Mucosa of rectum (tissue), 2 donors: ENCODE measurements at regions not wholly inside any gene's neighbourhood (a gene's known extent, or its start where the extent isn't known, plus 50 kb on each side); places are given as distances from the start of the nearest gene placed in this dataset.

ENCODE experiments used
- H3K27ac ChIP-seq, 2 donors: one replicate each; pipeline ENCODE4 v1.7.0; 2013; ENCODE audit warnings: inconsistent platforms in 2 of 2, low read depth in 2 of 2, low read length in 2 of 2
- H3K27me3 ChIP-seq, 2 donors: one replicate each; pipeline ENCODE4 v1.7.0; 2013; ENCODE audit warnings: low read length in 2 of 2; ENCODE audit not compliant: control insufficient read depth in 2 of 2, insufficient read depth in 2 of 2
- H3K36me3 ChIP-seq, 2 donors: one replicate each; pipeline ENCODE4 v1.7.0; 2013; ENCODE audit warnings: low read length in 2 of 2; ENCODE audit not compliant: control insufficient read depth in 2 of 2, insufficient read depth in 2 of 2
- H3K4me1 ChIP-seq, 2 donors: one replicate each; pipeline ENCODE4 v1.7.0; 2013; ENCODE audit warnings: low read length in 2 of 2, mild to moderate bottlenecking in 1 of 2; ENCODE audit not compliant: control insufficient read depth in 2 of 2, insufficient read depth in 2 of 2
- H3K4me3 ChIP-seq, 2 donors: one replicate each; pipeline ENCODE4 v1.7.0; 2013; ENCODE audit warnings: low read length in 2 of 2
- H3K9ac ChIP-seq, 2 donors: one replicate each; pipeline ENCODE4 v1.7.0; 2013; ENCODE audit warnings: low read length in 2 of 2, low read depth in 1 of 2, mild to moderate bottlenecking in 1 of 2
- H3K9me3 ChIP-seq, 2 donors: one replicate each; pipeline ENCODE4 v1.7.0; 2013; ENCODE audit warnings: low read length in 2 of 2; ENCODE audit not compliant: control insufficient read depth in 2 of 2
- donor health status: healthy.
- donor health status: Normal muscosa, but diverticular disease.

DNA sequence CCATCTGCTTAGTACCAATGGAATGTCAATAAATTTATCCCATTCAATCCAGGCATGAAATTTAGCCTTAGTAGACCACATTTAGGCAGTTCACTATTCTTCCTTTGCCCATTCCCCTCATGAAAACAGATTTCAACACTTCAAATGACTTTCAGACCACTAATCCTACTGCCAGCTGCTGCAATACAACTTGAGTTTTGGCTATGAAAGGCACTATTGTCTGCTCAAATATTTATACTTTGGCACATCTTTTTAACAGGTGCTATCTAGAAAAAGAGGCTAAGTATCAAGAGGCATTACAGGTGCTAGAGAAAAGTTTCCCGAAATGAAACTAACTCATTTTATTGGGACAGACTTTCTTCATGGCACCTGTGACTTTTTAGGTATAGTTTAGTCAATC is 499.8 kb downstream of the C12orf50 start:
- H3K9ac ChIP-seq, result no peak overlapping the region
- H3K27me3 ChIP-seq, result no peaks in the 10 kb centered on the region
- H3K36me3 ChIP-seq, result no peaks in the 10 kb centered on the region
- no peak overlapping the region for H3K27ac ChIP-seq
- H3K9me3 ChIP-seq, result no peaks in the 10 kb centered on the region
- no peak overlapping the region for H3K4me3 ChIP-seq
- no peaks in the 10 kb centered on the region for H3K4me1 ChIP-seq

DNA sequence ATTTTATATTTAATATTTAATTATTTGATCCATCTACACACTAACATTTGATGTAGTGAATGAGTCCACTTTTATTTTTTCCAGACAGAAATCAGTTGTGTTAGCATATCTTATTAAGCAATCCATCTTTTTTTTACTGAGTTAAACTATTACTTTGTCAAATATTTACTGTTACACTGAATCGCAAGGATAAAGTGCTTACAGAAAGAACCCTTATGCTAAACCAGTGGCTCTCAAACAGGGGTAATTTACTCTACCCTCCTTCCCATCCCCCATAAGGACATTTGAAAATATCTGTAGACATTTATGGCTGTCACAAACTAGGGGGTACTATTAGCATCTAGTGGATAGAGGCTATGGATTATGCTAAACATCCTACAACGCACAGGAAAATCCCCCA is 508.2 kb downstream of the C12orf50 start:
- no peak overlapping the region for H3K9ac ChIP-seq

DNA sequence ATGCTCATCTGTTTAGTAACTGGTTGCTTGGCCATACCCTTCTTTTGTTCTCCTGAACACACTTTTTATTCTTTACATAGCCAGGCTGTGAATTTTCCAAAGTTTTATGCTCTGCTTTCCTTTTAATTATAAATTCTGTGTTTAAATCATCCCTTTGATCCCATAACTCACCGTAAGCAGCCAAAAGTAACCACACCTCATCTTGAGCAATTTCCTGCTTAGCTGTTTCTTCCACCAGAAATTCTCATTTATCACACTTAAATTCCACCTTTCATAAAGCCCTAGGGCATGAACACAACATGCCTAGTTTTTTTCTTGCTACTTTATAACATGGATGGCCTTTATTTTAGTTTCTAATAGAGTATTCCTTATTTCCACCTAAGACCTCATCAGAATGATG is 510.7 kb downstream of the C12orf50 start:
- no peak overlapping the region for H3K4me3 ChIP-seq
- no peak overlapping the region for H3K9ac ChIP-seq
- H3K36me3 ChIP-seq, result no peaks in the 10 kb centered on the region
- no peaks in the 10 kb centered on the region for H3K4me1 ChIP-seq
- H3K27me3 ChIP-seq, result no peaks in the 10 kb centered on the region
- H3K9me3 ChIP-seq, result no peaks in the 10 kb centered on the region
- H3K27ac ChIP-seq, result no peak overlapping the region

More for the DNA sequence above, 508.2 kb downstream of the C12orf50 start:
- Histone ChIP-seq H3K4me1 (no peaks in the 10 kb centered on the region), H3K27ac (no peak overlapping the region), H3K4me3 (no peak overlapping the region), H3K36me3 (no peaks in the 10 kb centered on the region), H3K9me3 (no peaks in the 10 kb centered on the region), H3K27me3 (no peaks in the 10 kb centered on the region)

DNA sequence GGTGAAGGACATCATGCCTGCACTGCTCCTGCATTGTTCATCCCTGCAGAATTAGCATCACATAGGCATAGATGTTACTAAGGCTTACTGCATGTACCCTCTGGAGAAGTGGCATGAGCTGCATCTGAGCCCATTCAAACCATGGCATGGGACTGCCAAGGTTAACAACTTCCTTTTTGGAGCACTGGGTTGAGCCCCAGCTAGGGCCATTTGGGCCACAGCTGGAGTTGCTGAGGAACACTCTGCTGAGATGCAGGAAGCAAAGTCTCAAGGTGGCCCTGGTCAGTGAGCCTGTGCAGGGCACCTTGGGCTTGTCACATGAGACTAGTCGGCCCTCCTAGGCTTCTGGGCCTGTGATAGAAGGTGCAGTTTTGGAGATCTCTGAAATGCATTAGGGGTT is 511.2 kb downstream of the C12orf50 start:
- no peaks in the 10 kb centered on the region for H3K36me3 ChIP-seq
- H3K27ac ChIP-seq, result no peak overlapping the region
- no peak overlapping the region for H3K4me3 ChIP-seq
- no peaks in the 10 kb centered on the region for H3K27me3 ChIP-seq
- no peak overlapping the region for H3K9ac ChIP-seq
- H3K4me1 ChIP-seq, result no peaks in the 10 kb centered on the region
- no peaks in the 10 kb centered on the region for H3K9me3 ChIP-seq

DNA sequence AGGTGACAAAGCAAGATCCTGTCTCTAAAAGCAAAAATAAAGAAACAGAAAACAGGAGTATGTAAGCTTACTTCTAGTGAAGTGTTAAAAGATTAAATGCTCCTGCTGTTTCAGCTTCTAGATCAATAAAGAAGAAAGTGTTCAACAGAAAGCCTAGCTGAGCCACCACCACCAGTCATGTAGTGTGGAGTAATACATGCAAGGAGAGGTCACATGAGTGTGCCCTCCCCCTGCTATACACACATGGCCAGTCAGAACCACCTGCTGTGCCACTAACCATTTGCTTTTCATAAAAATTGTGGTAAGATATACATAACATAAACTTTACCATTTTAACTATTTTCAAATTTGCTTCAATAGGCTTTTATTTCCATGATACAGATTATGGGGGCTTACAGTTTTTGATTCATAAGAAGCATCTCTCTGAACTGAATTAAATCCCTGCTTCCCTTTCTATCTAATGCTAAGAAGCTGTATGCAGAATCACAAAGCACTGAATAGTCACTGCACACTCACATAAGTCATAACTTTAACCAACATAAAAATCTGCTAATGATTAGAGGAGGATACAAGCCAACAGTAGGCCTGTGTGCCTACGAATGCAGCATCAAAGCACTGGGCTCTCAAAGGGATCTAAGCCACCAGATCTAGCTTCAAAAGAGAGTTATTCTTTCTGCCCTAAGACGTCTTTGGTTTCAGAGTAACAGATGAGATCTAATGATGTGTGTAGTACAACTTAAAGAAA is 515.5 kb downstream of the C12orf50 start:
- Histone ChIP-seq H3K9ac (no peak overlapping the region), H3K4me1 (no peaks in the 10 kb centered on the region), H3K4me3 (no peak overlapping the region), H3K27me3 (no peaks in the 10 kb centered on the region), H3K9me3 (no peaks in the 10 kb centered on the region), H3K36me3 (no peaks in the 10 kb centered on the region), H3K27ac (no peak overlapping the region)

DNA sequence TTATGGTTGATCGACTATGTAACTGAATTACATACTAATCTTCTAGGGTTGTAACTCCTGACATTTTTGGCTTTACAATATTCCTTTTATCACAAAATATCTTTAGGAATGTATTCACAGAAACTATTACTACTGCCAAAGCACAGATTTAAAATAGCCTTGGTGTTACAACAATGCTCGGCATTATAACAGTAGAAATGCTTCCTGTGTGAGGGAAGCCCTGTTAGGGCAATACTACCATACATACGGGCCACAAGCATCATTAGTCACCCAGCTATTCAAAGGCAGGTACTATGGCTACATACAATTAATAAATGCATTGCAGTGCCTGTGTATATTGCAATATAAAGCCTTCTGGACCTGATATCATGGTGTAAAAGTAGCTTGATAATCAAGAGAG is 517.8 kb downstream of the C12orf50 start:
- Histone ChIP-seq H3K4me1 (no peaks in the 10 kb centered on the region), H3K36me3 (no peaks in the 10 kb centered on the region), H3K9me3 (no peaks in the 10 kb centered on the region), H3K27ac (no peak overlapping the region), H3K27me3 (no peaks in the 10 kb centered on the region), H3K9ac (no peak overlapping the region), H3K4me3 (no peak overlapping the region)

DNA sequence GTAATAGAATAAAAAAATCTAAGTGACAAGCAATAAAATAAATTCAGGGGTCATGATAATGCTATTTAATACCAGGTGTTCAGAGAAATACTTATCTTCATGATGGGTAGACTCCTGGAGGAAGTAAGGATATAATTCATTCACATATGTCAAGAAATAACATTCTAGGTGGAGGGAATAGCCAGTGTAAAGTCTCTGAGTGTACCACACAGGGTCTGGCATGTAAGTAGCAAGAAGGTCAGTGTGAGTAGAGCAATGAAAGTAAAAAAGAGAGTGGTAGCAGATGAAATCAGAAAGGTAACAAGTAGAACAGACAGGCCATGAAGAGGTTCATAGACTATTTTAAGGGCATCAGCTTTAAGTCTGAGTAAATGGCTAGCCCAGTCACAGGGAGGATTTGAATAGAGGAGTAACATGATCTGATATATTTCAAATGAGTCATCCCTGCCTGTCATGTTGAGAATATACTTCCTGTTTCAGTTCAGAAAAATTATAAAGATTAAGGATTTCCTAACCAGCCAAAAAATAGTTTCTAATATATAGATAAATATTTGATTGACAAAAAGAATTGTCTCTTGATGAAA is 519.9 kb downstream of the C12orf50 start:
- Histone ChIP-seq H3K36me3 (no peaks in the 10 kb centered on the region), H3K9me3 (no peaks in the 10 kb centered on the region), H3K27ac (no peak overlapping the region), H3K9ac (no peak overlapping the region), H3K4me3 (no peak overlapping the region), H3K4me1 (no peaks in the 10 kb centered on the region), H3K27me3 (no peaks in the 10 kb centered on the region)

DNA sequence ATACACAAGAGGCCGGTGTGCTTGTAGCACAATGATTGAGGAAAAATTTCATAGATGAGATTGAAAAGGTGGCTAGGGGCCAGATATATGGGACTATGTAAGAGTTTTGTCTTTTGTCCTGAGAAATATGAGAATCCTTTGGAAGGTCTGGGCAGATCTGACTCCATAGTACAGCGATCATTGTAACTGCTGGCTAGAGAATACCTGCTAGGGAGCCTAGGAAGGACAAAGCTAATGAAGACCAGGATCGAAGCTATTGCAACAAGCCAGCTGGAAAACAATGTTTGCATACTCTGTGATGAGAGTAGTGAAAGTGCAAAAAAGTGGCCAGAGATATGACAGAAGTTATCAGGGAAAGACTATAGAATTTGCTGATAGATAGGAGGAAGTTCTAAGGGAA is 537.6 kb downstream of the C12orf50 start:
- no peaks in the 10 kb centered on the region for H3K9me3 ChIP-seq
- no peaks in the 10 kb centered on the region for H3K36me3 ChIP-seq
- no peak overlapping the region for H3K27ac ChIP-seq
- H3K9ac ChIP-seq, result no peak overlapping the region
- no peaks in the 10 kb centered on the region for H3K4me1 ChIP-seq
- no peak overlapping the region for H3K4me3 ChIP-seq
- H3K27me3 ChIP-seq, result no peaks in the 10 kb centered on the region

DNA sequence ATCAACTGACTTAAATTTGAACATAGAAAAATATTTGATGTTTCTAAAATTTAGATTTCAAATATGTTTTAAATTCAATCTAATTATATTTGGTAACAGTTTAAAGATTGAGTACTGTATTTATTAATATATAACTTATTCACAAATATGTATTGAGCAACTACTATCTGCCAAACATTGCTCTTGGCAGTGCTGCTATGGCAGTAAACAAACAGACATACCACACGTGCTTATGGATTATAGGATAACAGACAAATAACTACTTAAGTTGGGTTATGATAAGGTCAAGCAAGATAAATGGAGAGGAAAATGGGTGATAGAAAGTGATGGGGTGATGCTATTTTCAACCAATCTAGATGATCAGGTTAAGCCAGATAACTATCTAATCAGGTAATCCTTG is 538.1 kb downstream of the C12orf50 start:
- no peak overlapping the region for H3K9ac ChIP-seq
- no peak overlapping the region for H3K4me3 ChIP-seq
- H3K36me3 ChIP-seq, result no peaks in the 10 kb centered on the region
- no peaks in the 10 kb centered on the region for H3K9me3 ChIP-seq
- H3K27ac ChIP-seq, result no peak overlapping the region
- H3K4me1 ChIP-seq, result no peaks in the 10 kb centered on the region
- no peaks in the 10 kb centered on the region for H3K27me3 ChIP-seq

DNA sequence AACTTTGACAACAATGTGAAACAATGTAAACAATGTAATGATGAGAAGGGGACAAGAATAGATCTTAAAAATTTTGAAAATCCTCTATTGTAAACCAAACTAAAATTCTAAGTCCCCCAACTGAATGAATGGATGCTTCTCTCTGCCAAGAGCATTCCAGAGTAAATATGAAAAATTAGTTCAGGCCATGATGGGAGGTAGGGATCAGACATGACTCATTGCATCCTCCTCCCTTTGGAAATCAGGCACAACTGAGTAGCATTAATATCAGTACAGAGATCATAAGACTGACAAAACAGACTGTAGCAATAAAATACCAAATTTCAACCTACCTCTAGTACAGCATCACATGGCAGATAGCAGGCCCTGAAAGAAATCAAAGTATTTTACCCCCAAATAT is 559.9 kb downstream of the C12orf50 start:
- Histone ChIP-seq H3K4me3 (no peak overlapping the region), H3K27me3 (no peaks in the 10 kb centered on the region), H3K36me3 (no peaks in the 10 kb centered on the region), H3K27ac (no peak overlapping the region), H3K9ac (no peak overlapping the region), H3K4me1 (no peaks in the 10 kb centered on the region), H3K9me3 (no peaks in the 10 kb centered on the region)
